ENCODE measurements at regions not wholly inside any gene's neighbourhood (a gene's known extent, or its start where the extent isn't known, plus 50 kb on each side); places are given as distances from the start of the nearest gene placed in this dataset.

- no peak for TF ChIP-seq SPI1 (IDR thresholded peaks at IDR 0.05; ENCODE audit: borderline replicate concordance, insufficient read depth, low read depth, low read length)
- TF ChIP-seq MEF2A (IDR thresholded peaks at IDR 0.05; ENCODE audit: insufficient read depth, low read depth, low read length): no peak
Observed at GRCh38 chr1:56145581-56145980, 433.8 kb downstream of the PLPP3 start (continued).

GRCh38 chr1:56142301-56142700 lies 437.1 kb downstream of the PLPP3 start:
- intact Hi-C loops (cut with micrococcal nuclease; ENCODE audit: unreplicated experiment): no loop called here
- ChIA-PET RAD21 (ENCODE audit: unreplicated experiment) (interaction anchor here (0.8 to 3.0 kb wide), 4 partner anchors 9 to 442 kb away, joined by 3 to 19 read pairs (median 4); no protein-coding TSS in a partner anchor), SMC1A (ENCODE audit: uncharacterized antibody, unreplicated experiment) (interaction anchor here (1.9 to 3.0 kb wide), 2 partner anchors 11 to 19 kb away, joined by 5 to 14 read pairs; no protein-coding TSS in a partner anchor), CTCF (interaction anchor here (1.8 to 3.2 kb wide), 2 partner anchors 9 to 13 kb away, joined by 5 to 19 read pairs; no protein-coding TSS in a partner anchor), POLR2A (no interaction called here)
- in situ Hi-C loops (cut with MboI): no loop called here
- H3K36me3 ChIP-seq (ENCODE audit: control insufficient read depth in 2 of 2, insufficient read depth in 2 of 2, low read length in 1 of 2): no peaks in the 10 kb centered on the region
- H3K9me3 ChIP-seq (replicated peaks; ENCODE audit: control insufficient read depth, insufficient read depth, low read length): no peaks in the 10 kb centered on the region
- H2AFZ ChIP-seq (ENCODE audit: control insufficient read depth, low read depth, low read length): no peak overlapping the region
- FAIRE-seq (no peak), ATAC-seq (0 out of 3 replicates have a peak, but pooled peaks have one; percentile 20), DNase-seq (ENCODE audit: low read depth, low spot score) (no peak)
- no peak overlapping the region for H3K27ac ChIP-seq (ENCODE audit: control insufficient read depth, insufficient read depth)
- WGBS (ENCODE audit: insufficient coverage, insufficient replicate concordance, low lambda C conversion rate, missing lambda C conversion rate): 0% methylated on average over 1 of the region's 1 CpG
- no TSS peak for BruUV-seq (replicated peaks)
- no peaks in the 10 kb centered on the region for H3K79me2 ChIP-seq (ENCODE audit: control insufficient read depth, insufficient read depth, low read length)
- TF ChIP-seq NRF1 (conservative IDR thresholded peaks at IDR 0.05; ENCODE audit: low read depth, low read length): no peak
- no peak for TF ChIP-seq ELK1 (IDR thresholded peaks at IDR 0.05; ENCODE audit: low read depth, low read length)
- no peak for TF ChIP-seq ZNF622 (IDR thresholded peaks at IDR 0.05)
- no peak for TF ChIP-seq ZNF592 (IDR thresholded peaks at IDR 0.05)
- no peak for TF ChIP-seq PML (IDR thresholded peaks at IDR 0.05; ENCODE audit: low read length)
- H3K27me3 ChIP-seq (replicated peaks in 1 of 2; ENCODE audit: control insufficient read depth in 2 of 2, insufficient read depth in 2 of 2, low read length in 1 of 2): no peaks in the 10 kb centered on the region
- no peaks in the 10 kb centered on the region for H4K20me1 ChIP-seq (ENCODE audit: control insufficient read depth, insufficient read depth)
- no peaks in the 10 kb centered on the region for H3K4me1 ChIP-seq (ENCODE audit: control insufficient read depth, insufficient read depth, low read length)
- no peak overlapping the region for H3K4me2 ChIP-seq (ENCODE audit: control insufficient read depth, insufficient read depth)
- H3K4me3 ChIP-seq: no peak overlapping the region
- H3K9ac ChIP-seq (ENCODE audit: control insufficient read depth, insufficient read depth, low read length): no peak overlapping the region
